ENCODE measurements at regions not wholly inside any gene's neighbourhood (a gene's known extent, or its start where the extent isn't known, plus 50 kb on each side); places are given as distances from the start of the nearest gene placed in this dataset.
A peak's percentile ranks its signal among the peaks of the same experiment; 100 is the strongest.

DNA sequence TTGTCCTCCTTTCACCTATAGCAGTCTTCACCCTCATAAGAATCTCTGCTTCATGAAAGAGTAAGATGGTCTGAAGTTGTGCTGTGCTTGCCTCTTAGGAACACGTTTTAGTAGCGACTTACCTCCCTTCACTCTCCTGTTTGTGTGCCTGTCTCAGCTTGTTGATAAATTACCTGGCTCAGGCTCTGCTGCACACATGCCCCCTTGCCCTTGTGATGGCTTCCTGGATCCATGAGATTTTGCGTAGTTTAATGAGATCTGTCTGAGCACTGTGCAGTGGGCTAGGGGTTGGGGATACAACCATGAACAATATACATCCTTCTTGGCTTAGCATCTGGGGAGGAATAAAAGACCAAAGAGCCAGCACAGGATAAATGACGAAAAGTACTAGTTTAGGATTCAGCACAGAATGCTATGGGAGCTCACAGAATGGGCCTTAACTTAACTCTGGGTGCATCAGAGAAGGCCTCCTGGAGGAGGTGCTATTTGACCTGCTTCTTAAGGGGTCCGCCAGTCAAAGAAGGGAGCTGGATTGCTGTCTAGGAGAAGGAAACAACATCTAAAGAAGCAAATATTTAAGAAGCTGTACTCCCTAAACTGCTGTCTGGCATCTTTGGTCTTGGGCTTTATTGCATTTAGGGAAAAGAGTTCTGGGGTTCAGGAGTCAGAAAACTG lies 175.7 kb upstream of the PLXNA2 start:
- no peak for DNase-seq

DNA sequence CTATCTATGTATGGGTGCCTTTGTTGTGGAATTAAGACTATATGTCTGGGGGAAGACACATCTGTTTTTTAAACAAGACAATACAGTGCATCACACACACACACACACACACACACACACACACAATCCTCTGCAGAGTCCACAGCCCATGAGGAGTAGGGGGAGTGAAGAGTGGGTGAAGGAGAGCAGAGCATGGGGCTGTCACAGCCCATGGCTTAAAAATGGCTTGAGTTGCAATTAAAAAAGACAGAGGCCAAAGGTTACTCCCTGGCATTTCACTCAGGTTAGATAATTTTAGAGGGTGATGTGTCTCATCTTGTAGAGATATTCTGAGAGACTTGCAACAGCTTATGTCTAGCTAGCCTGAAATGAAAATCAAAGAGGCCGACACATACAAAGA lies 176.5 kb upstream of the PLXNA2 start:
- DNase-seq: peak; percentile 6

DNA sequence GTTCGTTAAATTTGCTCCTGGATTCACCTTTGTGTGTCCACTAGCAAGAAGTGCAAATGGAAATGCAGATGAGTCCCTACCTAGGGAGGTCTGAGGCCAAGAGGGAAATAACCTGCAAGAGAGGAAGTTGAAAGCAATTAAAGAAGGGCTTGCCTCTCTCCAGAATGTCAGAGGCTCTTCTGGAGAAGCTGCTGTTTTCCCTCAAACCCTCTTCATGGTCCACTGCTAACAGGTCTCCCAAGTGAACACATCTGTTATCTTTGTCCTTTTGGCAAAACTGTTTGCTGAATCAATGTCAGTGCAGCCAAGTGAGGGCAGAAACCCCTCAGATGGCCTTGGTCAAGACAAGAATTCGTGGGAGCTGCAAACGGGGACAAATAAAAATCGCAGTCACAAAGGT lies 177.3 kb upstream of the PLXNA2 start:
- DNase-seq: no peak

DNA sequence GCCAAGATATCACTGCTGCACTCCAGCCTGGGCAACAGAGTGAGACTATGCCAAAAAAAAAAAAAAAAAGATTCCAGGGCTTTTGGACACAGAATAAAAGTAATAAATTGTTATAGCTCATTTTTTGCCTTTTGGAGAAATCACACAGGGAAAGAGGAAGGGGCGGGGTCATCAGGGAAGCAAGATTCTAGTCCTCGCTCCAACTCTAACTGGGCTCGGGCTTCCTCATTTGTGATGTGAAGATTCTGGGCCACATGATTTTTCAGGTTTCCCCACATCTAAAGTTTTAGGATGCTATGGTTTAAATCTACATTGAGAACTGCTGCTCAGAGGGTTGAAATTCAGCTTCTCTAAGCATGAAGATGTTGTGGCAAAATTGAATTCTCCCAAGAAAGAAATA lies 179.3 kb upstream of the PLXNA2 start:
- no peak for DNase-seq

DNA sequence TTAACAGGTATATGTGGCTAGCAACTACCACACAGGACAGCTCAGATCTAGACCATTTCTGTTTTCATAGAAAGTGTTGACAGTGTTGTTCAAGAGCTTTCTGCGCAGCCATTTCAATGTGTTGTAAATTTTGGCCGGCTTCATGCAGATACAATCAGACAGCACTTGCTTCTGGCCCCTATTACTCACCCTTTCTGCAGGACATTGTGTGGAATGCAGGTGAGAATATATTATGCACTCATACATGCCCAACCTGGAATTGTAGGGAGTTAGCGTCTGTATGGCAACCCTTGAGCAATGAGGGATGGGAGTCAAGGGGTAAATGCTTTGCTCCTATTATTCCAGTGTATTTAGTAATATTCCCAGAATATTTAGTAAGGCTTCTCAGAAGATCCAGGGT lies 180.9 kb upstream of the PLXNA2 start:
- no peak for DNase-seq

DNA sequence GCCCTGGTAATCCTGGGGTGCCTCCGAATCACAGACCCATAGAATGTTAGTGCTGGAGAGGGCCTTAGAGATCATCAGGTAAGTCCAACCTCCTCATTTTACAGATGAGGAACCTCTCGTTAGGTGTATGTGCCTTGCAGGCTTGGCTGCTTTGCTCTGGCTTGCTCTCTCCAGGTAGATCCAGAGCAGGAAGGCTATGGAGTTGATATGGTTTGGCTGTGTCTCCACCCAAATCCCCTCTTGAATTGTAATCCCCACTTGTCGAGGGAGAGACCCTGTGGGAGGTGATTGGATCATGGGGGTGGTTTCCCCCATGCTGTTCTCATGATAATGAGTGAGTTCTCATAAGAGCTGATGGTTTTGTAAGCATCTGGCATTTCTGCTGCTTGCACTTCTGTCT lies 186.0 kb upstream of the PLXNA2 start:
- DNase-seq: no peak

DNA sequence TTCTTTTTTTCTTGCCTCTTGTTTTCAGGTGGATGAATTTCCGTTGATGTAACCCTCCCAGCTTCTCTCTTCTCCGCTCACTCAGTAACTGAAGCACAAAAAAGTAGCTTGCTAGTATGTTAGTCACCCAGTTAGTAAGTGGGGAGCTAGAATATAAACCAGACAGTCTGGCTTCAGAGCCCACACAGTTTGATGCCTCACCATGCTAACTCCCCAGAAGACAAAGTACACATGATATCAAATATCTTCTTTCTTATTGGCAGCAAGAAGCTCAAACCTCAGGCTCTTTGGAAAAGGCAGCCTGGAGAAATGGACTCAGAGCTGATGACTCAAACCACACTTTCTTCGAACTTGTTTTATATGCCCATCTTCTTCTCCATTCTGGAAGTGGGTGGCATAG lies 187.5 kb upstream of the PLXNA2 start:
- DNase-seq: no peak

DNA sequence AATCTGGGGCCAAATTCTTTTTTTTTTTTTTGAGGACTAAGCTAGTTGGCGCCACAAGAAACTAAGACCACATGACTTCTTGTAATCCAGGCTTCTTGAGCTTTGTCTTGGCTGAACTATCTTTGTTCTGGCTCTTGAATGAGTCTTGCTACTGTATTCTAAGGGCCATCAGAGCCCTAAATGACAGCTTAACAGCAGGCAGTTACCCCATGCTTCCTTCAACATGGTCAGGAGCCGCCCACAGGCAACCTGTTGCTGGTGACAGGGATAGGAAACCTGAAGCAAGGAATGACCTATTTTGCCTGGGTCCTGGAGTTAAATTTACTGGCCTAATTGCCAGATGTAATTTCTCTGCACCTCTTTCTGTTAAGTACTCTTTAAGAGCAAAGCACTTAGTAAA lies 188.2 kb upstream of the PLXNA2 start:
- DNase-seq: no peak

DNA sequence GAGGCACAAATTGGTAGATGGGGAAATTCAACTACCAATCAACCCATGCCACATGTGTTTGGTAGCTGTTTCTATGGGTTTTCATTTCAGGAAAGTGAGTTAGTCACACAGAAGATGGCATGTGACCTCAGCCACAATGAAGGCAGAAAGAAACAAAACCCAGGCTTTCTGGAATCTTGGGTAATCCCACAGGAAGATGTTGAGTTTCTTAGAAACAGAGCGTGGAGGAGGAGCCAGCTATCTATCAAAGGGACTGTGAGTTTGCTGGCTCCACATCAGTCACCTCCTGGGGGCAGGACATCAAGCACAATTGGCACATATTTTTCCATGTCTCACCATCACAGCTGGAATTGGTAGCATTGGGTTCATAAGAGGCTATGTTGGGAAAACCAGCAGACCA lies 188.9 kb upstream of the PLXNA2 start:
- DNase-seq: no peak

DNA sequence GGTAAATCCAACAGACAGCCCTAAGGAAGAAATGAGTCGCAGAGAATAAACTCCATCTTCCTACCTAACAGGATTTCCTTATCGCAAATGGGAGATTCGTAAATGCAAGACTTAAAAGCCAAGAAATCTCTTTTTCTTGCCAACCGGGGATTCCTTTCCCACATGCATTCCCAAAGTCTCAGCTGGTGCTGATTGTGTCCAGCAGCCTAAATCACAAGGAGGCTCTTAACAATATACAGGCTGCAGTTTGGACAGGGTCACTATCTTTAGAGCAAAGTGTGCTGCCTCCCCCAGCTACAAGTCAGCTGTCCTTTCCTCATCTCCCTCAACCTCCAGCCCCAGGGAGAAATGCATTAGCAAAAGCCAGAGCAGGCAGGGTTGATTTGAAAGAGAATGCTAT lies 189.8 kb upstream of the PLXNA2 start:
- DNase-seq: no peak

DNA sequence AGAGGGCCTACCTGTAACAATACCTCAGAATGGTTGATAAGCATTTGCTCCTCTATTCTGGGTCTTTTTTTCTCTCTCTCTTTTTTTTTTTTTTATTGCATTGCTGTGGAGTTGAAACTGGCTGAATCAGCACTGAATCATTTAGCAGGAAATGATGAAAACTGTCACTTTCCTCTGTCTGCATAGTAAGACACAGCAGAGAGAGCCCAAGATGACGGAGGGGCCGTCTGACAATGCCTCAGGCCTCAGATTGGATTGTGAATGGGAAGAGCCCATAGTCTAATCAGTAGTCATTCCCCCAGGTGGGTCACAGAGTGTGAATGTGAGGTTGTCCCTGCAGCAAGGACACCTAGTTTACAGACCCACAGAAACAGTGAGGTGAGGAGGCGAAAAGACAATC lies 193.2 kb upstream of the PLXNA2 start:
- no peak for DNase-seq

DNA sequence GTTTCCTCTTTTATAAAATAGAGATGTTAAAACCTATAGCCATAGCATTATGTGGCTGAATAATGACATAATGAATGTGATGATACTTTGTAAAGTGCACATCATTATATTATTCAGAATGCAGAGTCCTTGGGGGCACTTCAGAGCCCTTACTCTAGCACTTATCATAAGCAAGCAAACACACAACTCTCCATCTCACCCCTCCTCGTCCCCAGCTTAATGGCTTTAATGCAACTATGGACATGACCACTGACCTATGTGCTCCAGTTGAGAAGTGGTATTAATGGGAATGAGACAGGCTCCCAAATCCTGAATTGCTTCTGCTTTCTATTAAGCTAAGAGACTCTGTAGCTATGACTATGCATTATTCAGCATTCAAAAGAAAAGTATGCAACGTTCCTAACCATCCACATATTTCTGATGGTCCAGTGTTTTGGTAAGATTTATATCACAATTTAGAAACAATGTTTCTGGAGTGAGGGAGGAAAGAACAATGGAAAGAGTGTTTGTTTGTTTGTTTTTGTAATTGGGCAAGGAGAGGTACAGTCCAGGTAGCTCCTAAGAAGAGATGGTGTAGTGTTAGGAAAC lies 194.0 kb upstream of the PLXNA2 start:
- DNase-seq: no peak

DNA sequence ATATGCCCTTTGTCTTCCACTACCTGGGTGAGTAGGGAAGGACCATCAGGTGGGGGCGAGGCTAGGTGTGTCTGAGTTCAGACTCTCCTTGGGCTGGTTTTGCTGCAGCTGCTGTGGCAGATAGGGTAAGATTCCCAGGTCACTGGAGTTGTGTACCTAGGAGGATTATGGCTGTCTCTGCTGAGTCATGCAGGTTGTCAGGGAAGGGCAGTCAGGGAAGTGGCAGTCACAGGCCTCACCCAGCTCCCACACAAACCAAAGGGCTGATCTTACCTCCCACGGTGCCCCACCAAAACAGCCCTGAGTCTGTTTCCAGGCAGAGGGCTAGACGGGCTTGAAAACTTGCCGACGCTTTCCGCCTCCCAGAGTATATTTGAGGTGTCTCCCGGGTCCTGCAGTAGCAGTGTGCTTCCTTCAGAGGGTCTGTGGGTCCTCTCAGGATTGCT lies 201.6 kb upstream of the PLXNA2 start:
- no peak for DNase-seq

DNA sequence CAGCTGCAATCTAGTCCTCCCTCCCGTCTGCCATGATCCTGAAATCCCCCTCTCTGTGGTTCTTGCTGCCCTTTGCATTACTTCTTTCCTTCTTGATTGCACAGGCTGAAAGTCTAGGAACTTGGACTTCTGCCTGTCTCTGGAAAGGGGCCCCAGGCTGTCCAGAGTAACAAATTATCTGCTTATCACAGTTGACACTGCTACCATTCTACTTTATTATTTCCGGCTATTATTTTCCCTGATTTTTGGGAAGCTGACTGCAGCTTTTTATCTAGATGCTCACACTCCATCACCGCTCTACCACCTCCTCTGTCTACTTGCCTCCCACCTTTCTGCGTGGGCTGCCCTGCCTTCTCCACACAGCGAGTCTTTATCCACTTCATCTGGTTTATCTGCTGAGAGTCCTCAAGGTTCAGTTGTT lies 202.1 kb upstream of the PLXNA2 start:
- peak; percentile 41 for DNase-seq

DNA sequence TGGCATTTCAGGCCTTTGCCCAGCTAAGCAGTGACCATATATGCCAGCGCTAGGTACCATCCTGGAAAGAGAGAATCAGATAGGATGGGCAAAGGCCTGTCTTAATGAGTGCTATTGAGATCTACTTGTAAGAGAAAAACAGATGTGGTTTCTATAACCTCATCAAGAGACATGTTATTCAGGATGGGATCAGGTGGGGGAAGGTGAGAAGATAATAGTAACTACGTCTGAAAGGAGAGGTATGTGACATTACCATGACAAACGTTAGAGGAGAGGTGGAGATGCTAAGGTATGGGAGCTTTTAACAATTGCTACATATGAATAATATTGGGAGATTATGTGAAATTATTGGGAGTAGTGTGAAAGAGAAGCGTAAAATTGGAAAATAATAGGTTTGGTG lies 204.2 kb upstream of the PLXNA2 start:
- DNase-seq: no peak

DNA sequence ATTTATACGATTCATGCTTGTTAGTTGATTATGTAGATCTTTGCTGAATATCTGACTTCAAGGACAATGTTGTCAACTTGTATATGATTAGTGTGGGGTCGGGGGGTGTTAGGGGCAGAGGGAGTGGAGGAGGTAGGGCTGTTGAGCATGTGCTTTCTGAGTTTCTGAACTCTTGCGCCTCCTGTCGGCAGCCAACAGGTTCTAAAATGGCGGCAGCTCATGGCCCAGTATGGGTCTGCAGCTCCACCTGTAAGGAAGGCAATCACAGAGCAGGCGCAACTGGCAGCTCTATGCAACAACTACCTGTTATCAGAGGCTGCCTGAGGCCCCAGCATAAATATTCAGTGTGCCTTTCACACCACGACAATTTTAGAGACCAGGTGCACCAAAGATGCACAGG lies 205.8 kb upstream of the PLXNA2 start:
- DNase-seq: no peak

DNA sequence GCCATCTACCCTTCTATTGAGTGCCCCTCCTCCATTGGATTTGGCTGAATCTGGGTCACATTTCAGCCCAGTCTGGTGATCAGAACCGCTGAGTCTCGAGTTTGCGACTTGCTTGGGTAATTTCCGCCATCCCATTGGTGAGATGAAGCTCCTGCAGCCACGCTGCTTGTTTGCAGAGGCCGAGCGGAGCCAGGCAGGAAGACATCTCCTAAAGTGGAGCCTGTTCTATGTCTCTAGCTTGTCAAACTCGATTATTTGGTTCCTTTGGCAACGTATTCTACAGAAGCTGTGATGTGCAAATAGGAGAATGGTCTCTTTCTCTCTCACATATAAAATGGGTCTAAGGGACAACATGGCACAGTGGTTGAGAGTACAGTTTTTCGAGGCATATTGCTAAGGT lies 206.8 kb upstream of the PLXNA2 start:
- DNase-seq: no peak

DNA sequence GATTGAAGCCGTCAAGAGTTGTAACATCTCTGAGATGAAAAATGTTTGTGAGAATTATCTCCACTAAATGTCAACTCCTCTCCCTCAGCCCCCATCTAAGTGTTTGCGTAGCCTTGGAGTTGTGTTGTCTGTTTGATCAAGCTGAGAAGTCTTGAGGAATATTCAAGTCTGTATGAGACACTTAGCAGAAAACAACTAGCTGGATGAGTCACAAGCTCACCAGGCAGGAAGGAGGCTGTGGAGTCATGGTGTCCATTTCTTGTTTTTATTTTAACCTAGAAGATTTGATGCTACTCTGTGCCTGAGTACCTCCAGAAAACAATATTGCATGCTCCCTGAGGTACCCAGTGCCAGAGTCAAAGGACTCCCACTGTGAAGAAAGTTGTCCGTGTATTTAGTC lies 211.6 kb upstream of the PLXNA2 start:
- no peak for DNase-seq

DNA sequence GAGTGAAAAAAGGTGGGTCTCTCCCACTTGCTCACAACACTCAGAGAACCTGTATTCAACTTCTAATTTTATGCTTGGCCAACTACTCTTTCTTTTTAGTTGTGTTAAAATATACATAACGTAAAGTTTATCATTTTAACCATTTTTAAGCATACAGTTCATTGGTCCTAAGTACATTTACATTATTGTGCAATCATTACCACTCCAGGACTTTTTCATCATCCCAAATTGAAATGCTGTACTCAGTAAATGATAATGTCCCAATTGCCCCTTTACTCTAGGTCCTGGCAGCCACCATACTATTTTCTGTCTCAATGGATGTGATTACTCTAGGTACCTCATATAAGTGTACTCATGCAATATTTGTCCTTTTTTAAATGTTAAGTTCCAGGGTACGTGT lies 212.3 kb upstream of the PLXNA2 start:
- DNase-seq: no peak

DNA sequence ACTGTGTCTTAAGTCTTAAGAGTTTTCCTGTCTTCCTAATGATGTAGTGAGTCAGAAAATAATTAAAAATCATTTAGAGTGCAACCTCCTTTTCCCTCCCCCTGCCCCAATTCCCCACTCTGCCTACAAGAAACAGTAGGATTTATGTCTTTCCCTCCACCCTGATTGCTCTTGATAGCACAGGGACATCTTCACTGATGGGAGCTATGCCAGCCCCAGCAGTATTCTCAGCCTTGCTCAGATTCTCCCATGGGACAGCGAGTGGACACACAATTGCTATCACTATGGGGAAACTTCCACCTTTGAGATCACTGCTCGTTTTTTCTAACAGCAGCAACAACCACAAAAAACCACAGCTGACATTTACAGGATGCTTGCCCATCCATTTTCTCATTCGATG lies 216.6 kb upstream of the PLXNA2 start:
- DNase-seq: no peak

DNA sequence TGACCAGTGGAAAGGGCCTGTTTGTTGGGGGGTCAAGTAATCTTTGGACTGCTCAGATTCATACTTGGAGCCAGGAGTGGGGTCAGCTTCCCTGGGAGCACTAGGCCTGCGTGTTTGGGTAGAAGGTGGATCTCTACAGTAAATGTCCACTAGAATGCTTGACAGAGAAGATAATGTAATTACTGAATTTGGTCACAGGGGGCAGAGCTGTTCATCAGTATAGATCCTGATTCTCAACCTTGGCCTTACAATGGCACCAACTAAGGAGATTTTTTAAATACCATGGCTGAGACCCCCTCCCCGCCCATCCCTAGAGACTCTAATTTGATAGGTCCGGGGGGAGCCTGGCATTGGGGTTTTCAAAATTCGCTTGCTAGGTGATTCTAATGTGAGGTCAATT lies 217.5 kb upstream of the PLXNA2 start:
- DNase-seq: no peak

DNA sequence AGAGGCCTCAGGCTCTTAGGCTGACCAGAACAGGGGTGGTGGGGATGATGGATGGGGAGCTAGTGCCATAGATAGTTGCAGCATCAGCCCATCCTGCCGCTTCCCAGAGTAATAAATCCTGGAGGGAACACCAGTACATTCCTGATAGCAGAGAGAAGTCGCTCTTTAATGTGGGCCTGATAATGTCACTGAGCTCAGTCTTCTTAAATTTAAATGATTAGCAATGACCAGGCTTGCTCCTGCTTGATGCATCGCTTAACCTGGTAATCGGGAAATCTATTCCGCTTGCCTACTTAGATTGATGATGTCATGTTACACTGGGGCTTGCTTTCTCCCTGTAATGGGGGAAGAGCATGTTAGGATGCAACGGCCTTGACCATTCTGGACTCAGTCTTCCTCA lies 218.6 kb upstream of the PLXNA2 start:
- DNase-seq: no peak

DNA sequence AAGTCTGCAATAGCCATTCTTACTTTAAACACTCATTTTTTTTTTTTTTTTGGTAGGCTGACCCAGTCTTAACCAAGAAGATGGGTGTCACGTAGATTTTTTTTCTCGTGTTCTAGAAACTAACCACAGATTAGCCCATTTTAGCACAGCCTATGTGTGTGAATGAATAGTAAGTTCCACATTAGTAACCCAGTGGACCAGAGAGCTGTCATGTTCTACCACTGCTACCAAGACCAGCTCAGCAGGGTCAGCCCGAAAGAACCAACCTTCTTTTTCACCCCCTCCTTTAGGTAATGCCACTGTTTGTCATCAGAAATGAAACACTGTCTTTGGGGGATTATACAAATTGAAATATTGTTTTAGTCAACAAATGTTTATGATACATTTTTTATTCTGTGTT lies 221.1 kb upstream of the PLXNA2 start:
- no peak for DNase-seq

DNA sequence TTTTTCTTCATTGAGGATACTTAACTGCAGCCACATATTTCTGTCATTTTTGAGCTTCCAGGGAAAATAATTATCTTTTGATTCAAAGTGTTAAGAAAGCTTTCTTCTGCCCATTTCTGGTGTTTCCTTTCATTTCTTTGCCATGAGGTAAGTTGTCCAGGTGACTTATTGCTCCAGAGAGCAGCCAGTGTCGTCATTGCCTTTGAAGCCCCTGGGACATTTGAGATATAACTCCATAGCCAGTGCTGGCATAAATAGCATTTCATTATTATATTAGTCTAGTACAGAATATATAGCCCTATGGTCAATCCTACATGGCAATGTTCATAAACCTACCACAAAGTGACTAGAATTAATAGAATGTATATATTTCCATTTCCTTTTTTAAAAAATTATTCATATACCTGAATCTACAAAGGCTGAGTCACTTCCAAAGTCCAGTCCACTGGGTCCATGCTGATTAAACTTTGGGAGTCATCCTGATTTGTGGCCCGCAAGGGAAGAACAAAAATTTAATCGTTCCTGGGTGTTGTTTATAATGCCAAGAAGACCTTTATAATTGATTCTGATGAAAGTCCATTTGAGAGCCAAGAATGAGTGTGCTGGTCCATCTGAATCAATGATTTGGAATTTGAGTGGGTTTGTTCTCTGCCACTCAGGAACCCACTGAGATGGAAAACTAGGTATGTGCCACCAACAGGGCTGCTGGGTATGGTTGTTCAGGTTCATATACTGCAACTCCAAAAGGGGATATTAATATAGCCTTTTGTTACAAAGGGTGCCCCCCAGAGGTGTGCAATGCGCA lies 221.8 kb upstream of the PLXNA2 start:
- DNase-seq: no peak

All from right kidney (tissue), 1 donor.